SU-DHL-6 (cell line): ENCODE measurements at regions not wholly inside any gene's neighbourhood (a gene's known extent, or its start where the extent isn't known, plus 50 kb on each side); places are given as distances from the start of the nearest gene placed in this dataset.

Experiments
- H2AFZ ChIP-seq: fragments of 200-600 bp; sonication (generic); 2 replicates; pipeline ENCODE4 v1.6.1; 2014; ENCODE audit warnings: low read depth, mild to moderate bottlenecking, moderate library complexity, mixed read lengths, antibody characterized with exemption, low read length; ENCODE audit not compliant: severe bottlenecking
- H3F3A ChIP-seq: fragments of 200-600 bp; shearing (Covaris generic); 2 replicates; pipeline ENCODE4 v1.6.0; 2016; ENCODE audit warnings: antibody characterized with exemption, mild to moderate bottlenecking; ENCODE audit not compliant: insufficient read depth
- H3K27ac ChIP-seq: fragments of 200-600 bp; sonication (generic); 2 replicates; pipeline ENCODE4 v1.5.1; 2016; ENCODE audit warnings: low read depth, mild to moderate bottlenecking, low read length, moderate library complexity, mixed read lengths
- H3K27me3 ChIP-seq: fragments of 200-600 bp; sonication (generic), shearing (Covaris generic); 2 replicates; pipeline ENCODE4 v1.6.0; 2014; ENCODE audit warnings: mild to moderate bottlenecking, low read length
- H3K36me3 ChIP-seq: fragments of 200-600 bp; sonication (generic); 2 replicates; pipeline ENCODE4 v1.6.1; 2014; ENCODE audit warnings: mild to moderate bottlenecking, low read length, mixed read lengths
- H3K4me2 ChIP-seq: fragments of 300-600, 200-600 bp; shearing (Covaris generic), sonication (generic); 2 replicates; pipeline ENCODE4 v1.6.0; 2014; ENCODE audit warnings: low read length, low read depth, mild to moderate bottlenecking; ENCODE audit not compliant: poor library complexity, severe bottlenecking
- H3K4me3 ChIP-seq: fragments of 200-600 bp; sonication (generic); 2 replicates; pipeline ENCODE4 v1.5.1; 2014; ENCODE audit warnings: antibody characterized with exemption, low read length, mild to moderate bottlenecking, mixed read lengths; ENCODE audit not compliant: insufficient read depth, poor library complexity, severe bottlenecking
- H3K79me2 ChIP-seq: fragments of 200-600 bp; sonication (generic); 2 replicates; pipeline ENCODE4 v1.6.1; 2014; ENCODE audit warnings: mild to moderate bottlenecking, low read length, moderate library complexity; ENCODE audit not compliant: insufficient read depth
- H3K9ac ChIP-seq: fragments of 200-600 bp; sonication (generic); 2 replicates; pipeline ENCODE4 v1.7.0; 2014; ENCODE audit warnings: mild to moderate bottlenecking, low read length
- H3K9me2 ChIP-seq: fragments of 200-600 bp; sonication (generic); replicated peaks from 2 replicates; pipeline ENCODE4 v1.6.1; 2014; ENCODE audit warnings: low read length; ENCODE audit not compliant: insufficient read depth
- H3K9me3 ChIP-seq: fragments of 200-600 bp; sonication (generic); 2 replicates; pipeline ENCODE4 v1.6.1; 2014; ENCODE audit warnings: low read length, mixed read lengths; ENCODE audit not compliant: insufficient read depth
- H4K20me1 ChIP-seq: fragments of 200-600 bp; sonication (generic); 2 replicates; pipeline ENCODE4 v1.6.1; 2014; ENCODE audit warnings: low read depth, mild to moderate bottlenecking, antibody characterized with exemption, low read length, moderate library complexity, mixed read lengths
- CTCF ChIP-seq: fragments of 200-600 bp; sonication (generic); IDR thresholded peaks from one replicate; pipeline ENCODE4 v1.5.1; 2017; ENCODE audit warnings: antibody characterized with exemption, mild to moderate bottlenecking, low read length, moderate library complexity; ENCODE audit not compliant: insufficient read depth, poor library complexity, severe bottlenecking
- EZH2phosphoT487 ChIP-seq: fragments of 200-600 bp; sonication (generic), shearing (Covaris generic); conservative IDR thresholded peaks from 2 replicates; pipeline ENCODE4 v1.6.1; 2018; ENCODE audit warnings: mild to moderate bottlenecking, antibody characterized with exemption, low read length, moderate library complexity, mixed read lengths

- H2AFZ ChIP-seq = peak overlapping the region; percentile 63
- no peak overlapping the region for H3K27ac ChIP-seq
- H3K9me2 ChIP-seq = no peaks in the 10 kb centered on the region
- no peaks in the 10 kb centered on the region; the same call in 1 of the 2 replicates for H3K9me3 ChIP-seq
- H3F3A ChIP-seq = no peaks in the 10 kb centered on the region
- no peak overlapping the region for H3K4me2 ChIP-seq
- no peaks in the 10 kb centered on the region for H4K20me1 ChIP-seq
- H3K9ac ChIP-seq = no peak overlapping the region
- no peaks in the 10 kb centered on the region for H3K36me3 ChIP-seq
- TF ChIP-seq EZH2phosphoT487 (no peak), CTCF (no peak)
- H3K79me2 ChIP-seq = no peaks in the 10 kb centered on the region
- H3K27me3 ChIP-seq = no peaks in the 10 kb centered on the region
- H3K4me3 ChIP-seq = no peak overlapping the region
Measured at GRCh38 chr3:164515256-164515655, 563.0 kb downstream of the SI start.

- no peaks in the 10 kb centered on the region for H3K9me3 ChIP-seq
- no peaks in the 10 kb centered on the region for H3F3A ChIP-seq
- TF ChIP-seq EZH2phosphoT487 = no peak
- TF ChIP-seq CTCF = no peak
- no peak overlapping the region for H2AFZ ChIP-seq
- H3K27me3 ChIP-seq = no peaks in the 10 kb centered on the region
- no peaks in the 10 kb centered on the region for H4K20me1 ChIP-seq
- H3K27ac ChIP-seq = no peak overlapping the region
- H3K4me3 ChIP-seq = no peak overlapping the region
- no peaks in the 10 kb centered on the region for H3K9me2 ChIP-seq
- no peak overlapping the region for H3K4me2 ChIP-seq
- no peak overlapping the region for H3K9ac ChIP-seq
- H3K79me2 ChIP-seq = no peaks in the 10 kb centered on the region
- H3K36me3 ChIP-seq = no peaks in the 10 kb centered on the region
Measured at GRCh38 chr3:164514576-164514975, 563.7 kb downstream of the SI start.

- Histone ChIP-seq H3K36me3 (no peaks in the 10 kb centered on the region), H3K9me2 (no peaks in the 10 kb centered on the region), H3K27ac (no peak overlapping the region), H3K79me2 (no peaks in the 10 kb centered on the region), H3K4me3 (no peak overlapping the region), H3K9ac (no peak overlapping the region), H2AFZ (no peak overlapping the region), H4K20me1 (no peaks in the 10 kb centered on the region), H3K9me3 (no peaks in the 10 kb centered on the region), H3K4me2 (no peak overlapping the region), H3K27me3 (no peaks in the 10 kb centered on the region), H3F3A (no peaks in the 10 kb centered on the region)
- TF ChIP-seq EZH2phosphoT487 = no peak
- TF ChIP-seq CTCF = no peak
Measured at GRCh38 chr3:164507886-164508285, 570.4 kb downstream of the SI start.

- Histone ChIP-seq H3K4me2 (no peak overlapping the region), H3K36me3 (no peaks in the 10 kb centered on the region), H3K27ac (no peak overlapping the region), H3K27me3 (no peaks in the 10 kb centered on the region), H3F3A (no peaks in the 10 kb centered on the region), H3K9me3 (no peaks in the 10 kb centered on the region), H4K20me1 (no peaks in the 10 kb centered on the region), H3K9me2 (no peaks in the 10 kb centered on the region), H3K4me3 (no peak overlapping the region), H3K79me2 (no peaks in the 10 kb centered on the region), H3K9ac (no peak overlapping the region), H2AFZ (no peak overlapping the region)
- TF ChIP-seq EZH2phosphoT487 = no peak
- TF ChIP-seq CTCF = no peak
Measured at GRCh38 chr3:164498917-164499316, 579.4 kb downstream of the SI start.
